ENCODE measurements at regions not wholly inside any gene's neighbourhood (a gene's known extent, or its start where the extent isn't known, plus 50 kb on each side); places are given as distances from the start of the nearest gene placed in this dataset.

- TF ChIP-seq, protein P1, sequence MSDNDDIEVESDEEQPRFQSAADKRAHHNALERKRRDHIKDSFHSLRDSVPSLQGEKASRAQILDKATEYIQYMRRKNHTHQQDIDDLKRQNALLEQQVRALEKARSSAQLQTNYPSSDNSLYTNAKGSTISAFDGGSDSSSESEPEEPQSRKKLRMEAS (IDR thresholded peaks at IDR 0.05): no peak
- TF ChIP-seq TAF1 (conservative IDR thresholded peaks at IDR 0.05): no peak
Observed at GRCh38 chrX:145630081-145630480, 187.5 kb upstream of the SLITRK2 start (continued).

DNA sequence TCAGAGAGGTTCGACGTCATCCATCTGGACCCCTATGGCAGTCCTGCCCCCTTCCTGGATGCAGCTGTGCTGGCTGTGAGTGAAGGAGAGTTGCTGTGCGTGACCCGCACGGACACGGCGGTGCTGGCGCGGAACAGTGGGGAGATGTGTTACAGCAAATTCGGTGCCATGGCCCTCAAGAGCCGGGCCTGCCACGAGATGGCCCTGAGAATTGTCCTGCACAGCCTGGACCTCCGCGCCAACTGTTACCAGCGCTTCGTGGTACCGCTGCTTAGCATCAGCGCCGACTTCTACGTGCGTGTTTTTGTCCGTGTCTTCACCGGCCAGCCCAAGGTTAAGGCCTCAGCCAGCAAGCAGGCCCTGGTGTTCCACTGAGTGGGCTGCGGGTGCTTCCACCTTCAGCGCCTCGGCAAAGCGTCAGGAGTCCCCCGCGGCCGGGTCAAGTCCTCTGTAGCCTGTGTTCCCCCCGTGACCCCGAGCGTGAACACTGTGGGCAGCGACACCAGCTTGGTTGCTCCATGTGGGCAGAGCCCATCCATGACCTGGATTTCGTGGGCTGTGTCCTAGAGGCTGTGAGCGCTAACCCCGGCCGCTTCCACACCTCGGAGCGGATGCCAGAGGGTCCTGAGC, 186.7 kb upstream of the SLITRK2 start:
- Histone ChIP-seq H3K9ac (ENCODE audit: low read depth in 1 of 2, low read length in 2 of 2) (no peak overlapping the region), H3K4me1 (ENCODE audit: control insufficient read depth in 4 of 4, insufficient read depth in 4 of 4, low read length in 3 of 4) (no peaks in the 10 kb centered on the region), H3K27me3 (ENCODE audit: control insufficient read depth in 4 of 4, insufficient read depth in 4 of 4, low read length in 3 of 4) (no peaks in the 10 kb centered on the region), H3K36me3 (ENCODE audit: control insufficient read depth in 4 of 4, insufficient read depth in 3 of 4, low read depth in 1 of 4, low read length in 3 of 4) (no peaks in the 10 kb centered on the region), H3K27ac (ENCODE audit: low read depth in 1 of 2, low read length in 2 of 2) (no peak overlapping the region), H3K9me3 (ENCODE audit: control insufficient read depth in 4 of 4, low read length in 3 of 4) (peaks cover 0 to 4% (median 0%) of the 10 kb centered on the region in 4 donors), H3K4me3 (ENCODE audit: low read depth in 1 of 3, low read length in 3 of 3) (no peak overlapping the region)
- no peak for DNase-seq (ENCODE audit: low spot score)
- WGBS: 93% methylated on average over 40 of the region's 40 CpGs
- TF ChIP-seq, protein P1 (IDR thresholded peaks at IDR 0.05): no peak
- TF ChIP-seq REST (IDR thresholded peaks at IDR 0.05) (no peak), TAF1 (conservative IDR thresholded peaks at IDR 0.05) (no peak), JUND (IDR thresholded peaks at IDR 0.05) (no peak), HNF4G (IDR thresholded peaks at IDR 0.05) (no peak), FOXA2 (IDR thresholded peaks at IDR 0.05) (no peak), NR2F2 (IDR thresholded peaks at IDR 0.05) (no peak)

DNA sequence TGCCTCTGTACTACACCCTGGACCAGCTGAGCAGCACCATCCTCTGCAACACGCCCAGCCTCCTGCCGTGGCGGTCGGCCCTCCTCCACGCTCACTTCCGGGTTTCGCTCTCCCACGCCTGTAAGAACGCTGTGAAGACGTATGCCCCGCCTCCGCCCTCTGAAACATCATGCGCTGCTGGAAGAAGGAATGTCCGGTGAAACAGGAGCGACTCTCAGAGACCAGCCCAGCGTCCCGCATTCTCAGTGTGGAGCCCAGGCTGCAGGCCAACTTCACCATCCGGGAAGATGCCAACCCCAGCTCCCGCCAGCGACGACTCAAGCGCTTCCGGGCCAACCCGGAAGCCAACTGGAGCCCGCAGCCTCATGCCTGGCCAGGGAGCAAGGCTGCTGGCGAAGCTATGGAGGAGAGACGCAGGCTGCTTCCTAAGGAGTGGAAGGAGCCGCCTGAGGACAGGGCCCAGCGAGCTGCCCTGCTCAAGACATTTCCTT, 186.1 kb upstream of the SLITRK2 start:
- peaks cover 0 to 4% (median 0%) of the 10 kb centered on the region in 4 donors for H3K9me3 ChIP-seq (ENCODE audit: control insufficient read depth in 4 of 4, low read length in 3 of 4)
- no peak overlapping the region for H3K4me3 ChIP-seq (ENCODE audit: low read depth in 1 of 3, low read length in 3 of 3)
- no peaks in the 10 kb centered on the region for H3K27me3 ChIP-seq (ENCODE audit: control insufficient read depth in 4 of 4, insufficient read depth in 4 of 4, low read length in 3 of 4)
- TF ChIP-seq SP1 (IDR thresholded peaks at IDR 0.05): no peak
- TF ChIP-seq RXRA (IDR thresholded peaks at IDR 0.05): no peak
- TF ChIP-seq HNF4G (IDR thresholded peaks at IDR 0.05): no peak
- no peak for TF ChIP-seq REST (IDR thresholded peaks at IDR 0.05)
- TF ChIP-seq, protein P2, sequence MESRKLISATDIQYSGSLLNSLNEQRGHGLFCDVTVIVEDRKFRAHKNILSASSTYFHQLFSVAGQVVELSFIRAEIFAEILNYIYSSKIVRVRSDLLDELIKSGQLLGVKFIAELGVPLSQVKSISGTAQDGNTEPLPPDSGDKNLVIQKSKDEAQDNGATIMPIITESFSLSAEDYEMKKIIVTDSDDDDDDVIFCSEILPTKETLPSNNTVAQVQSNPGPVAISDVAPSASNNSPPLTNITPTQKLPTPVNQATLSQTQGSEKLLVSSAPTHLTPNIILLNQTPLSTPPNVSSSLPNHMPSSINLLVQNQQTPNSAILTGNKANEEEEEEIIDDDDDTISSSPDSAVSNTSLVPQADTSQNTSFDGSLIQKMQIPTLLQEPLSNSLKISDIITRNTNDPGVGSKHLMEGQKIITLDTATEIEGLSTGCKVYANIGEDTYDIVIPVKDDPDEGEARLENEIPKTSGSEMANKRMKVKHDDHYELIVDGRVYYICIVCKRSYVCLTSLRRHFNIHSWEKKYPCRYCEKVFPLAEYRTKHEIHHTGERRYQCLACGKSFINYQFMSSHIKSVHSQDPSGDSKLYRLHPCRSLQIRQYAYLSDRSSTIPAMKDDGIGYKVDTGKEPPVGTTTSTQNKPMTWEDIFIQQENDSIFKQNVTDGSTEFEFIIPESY (IDR thresholded peaks at IDR 0.05): no peak
- no peak for TF ChIP-seq JUND (IDR thresholded peaks at IDR 0.05)
- no peak for TF ChIP-seq CTCF (IDR thresholded peaks at IDR 0.05; ENCODE audit: low read depth, low read length, missing input control)
- no peak for TF ChIP-seq FOXA1 (IDR thresholded peaks at IDR 0.05)
- TF ChIP-seq TAF1 (conservative IDR thresholded peaks at IDR 0.05): no peak
- TF ChIP-seq HNF4A (conservative IDR thresholded peaks at IDR 0.05): no peak
- no peak for TF ChIP-seq NR2F2 (IDR thresholded peaks at IDR 0.05)
- no peak overlapping the region for H3K9ac ChIP-seq (ENCODE audit: low read depth in 1 of 2, low read length in 2 of 2)
- no peak for DNase-seq (ENCODE audit: low spot score)
- 94% methylated on average over 29 of the region's 29 CpGs for WGBS
- no peaks in the 10 kb centered on the region for H3K36me3 ChIP-seq (ENCODE audit: control insufficient read depth in 4 of 4, insufficient read depth in 3 of 4, low read depth in 1 of 4, low read length in 3 of 4)
- H3K4me1 ChIP-seq (ENCODE audit: control insufficient read depth in 4 of 4, insufficient read depth in 4 of 4, low read length in 3 of 4): no peaks in the 10 kb centered on the region
- no peak overlapping the region for H3K27ac ChIP-seq (ENCODE audit: low read depth in 1 of 2, low read length in 2 of 2)
